ENCODE measurements at regions not wholly inside any gene's neighbourhood (a gene's known extent, or its start where the extent isn't known, plus 50 kb on each side); places are given as distances from the start of the nearest gene placed in this dataset.

DNA sequence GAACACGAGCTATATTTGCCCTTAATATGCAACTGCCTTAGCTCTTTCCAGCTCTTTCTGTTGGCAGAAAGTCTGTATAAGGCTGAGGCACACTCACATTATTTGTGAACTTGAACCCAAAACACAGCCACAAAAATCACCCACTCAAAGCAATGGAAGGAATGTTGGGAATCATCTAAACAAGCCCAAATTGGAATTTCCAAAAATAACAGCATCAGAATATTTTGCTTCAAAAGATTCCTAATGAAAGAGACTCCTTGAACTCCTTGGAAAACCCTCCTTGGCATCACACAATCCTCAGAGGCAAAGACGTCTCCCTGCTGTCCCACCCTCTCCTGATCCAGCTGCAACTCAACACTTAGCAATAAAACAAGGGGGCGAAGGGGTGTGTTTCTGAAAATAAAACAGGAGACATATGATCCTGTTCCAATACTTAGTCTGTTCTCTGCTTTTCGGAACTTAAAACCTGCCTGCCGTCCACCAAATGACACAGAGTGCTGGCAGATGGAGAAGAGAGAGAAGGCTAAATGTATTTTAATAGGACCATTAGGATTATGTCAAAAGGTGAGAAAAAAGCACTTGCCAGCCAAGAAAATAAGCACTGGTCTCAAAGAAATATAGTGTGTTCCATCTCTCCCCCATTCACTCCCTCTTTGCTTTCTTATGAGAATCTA, 320.7 kb upstream of the JARID2 start:
- in situ Hi-C loops (cut with MboI), result no loop called here
- no peaks in the 10 kb centered on the region for H3K79me2 ChIP-seq (ENCODE audit: insufficient read depth)
- H3K9me3 ChIP-seq (ENCODE audit: low read depth), result no peaks in the 10 kb centered on the region
- no peak overlapping the region for H3K9ac ChIP-seq
- WGBS, 2 experiments (ENCODE audit: low coverage in 1 of 2, low lambda C conversion rate in 2 of 2, missing lambda C conversion rate in 2 of 2), result 22 to 31% methylated on average over 5 of the region's 5 CpGs
- H4K20me1 ChIP-seq (ENCODE audit: insufficient read depth), result no peaks in the 10 kb centered on the region
- peak overlapping the region; percentile 10; the same call in 1 of the 2 replicates for H2AFZ ChIP-seq
- H3K4me3 ChIP-seq, result no peak overlapping the region
- no peak for TF ChIP-seq EZH2 (IDR thresholded peaks at IDR 0.05; ENCODE audit: insufficient read depth, poor library complexity, severe bottlenecking)
- no peak for TF ChIP-seq EZH2phosphoT487 (IDR thresholded peaks at IDR 0.05; ENCODE audit: insufficient read depth, low read depth)
- no peaks in the 10 kb centered on the region for H3K9me2 ChIP-seq (ENCODE audit: insufficient read depth)
- no peaks in the 10 kb centered on the region for H3K27me3 ChIP-seq (replicated peaks; ENCODE audit: insufficient read depth)
- DNase-seq, result peak; percentile 12
- no peaks in the 10 kb centered on the region for H3K36me3 ChIP-seq (ENCODE audit: low read depth)
- H3K4me1 ChIP-seq (ENCODE audit: insufficient read depth), result peaks cover 19% of the 10 kb centered on the region
- H3F3A ChIP-seq (ENCODE audit: insufficient read depth), result peaks cover 11% of the 10 kb centered on the region; the same call in 1 of the 2 replicates
- H3K4me2 ChIP-seq (ENCODE audit: unreplicated experiment), result no peak overlapping the region
- H3K27ac ChIP-seq, result no peak overlapping the region

DNA sequence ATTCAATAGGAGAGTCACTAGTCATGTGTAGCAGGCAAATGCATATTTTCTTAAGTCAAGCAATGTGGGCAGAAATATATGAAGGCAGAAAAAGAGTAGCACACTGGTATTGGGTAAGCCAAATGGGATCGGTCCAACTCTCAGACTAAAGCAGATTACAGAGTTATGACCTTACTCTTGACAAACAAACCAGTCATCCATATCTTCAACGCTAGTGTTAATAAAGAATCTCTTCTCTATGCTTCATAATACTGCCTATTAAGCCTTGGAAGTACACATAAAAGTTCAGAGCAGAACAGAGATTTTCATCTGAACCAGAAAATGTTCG, 320.2 kb upstream of the JARID2 start:
- TF ChIP-seq EZH2phosphoT487 (IDR thresholded peaks at IDR 0.05; ENCODE audit: insufficient read depth, low read depth), result no peak
- TF ChIP-seq EZH2 (IDR thresholded peaks at IDR 0.05; ENCODE audit: insufficient read depth, poor library complexity, severe bottlenecking), result no peak
- no peaks in the 10 kb centered on the region for H3K36me3 ChIP-seq (ENCODE audit: low read depth)
- H3K4me3 ChIP-seq, result no peak overlapping the region
- H3F3A ChIP-seq (ENCODE audit: insufficient read depth), result peaks cover 11% of the 10 kb centered on the region; the same call in 1 of the 2 replicates
- peak; percentile 68 for DNase-seq
- peak overlapping the region; percentile 10; the same call in 1 of the 2 replicates for H2AFZ ChIP-seq
- H3K9ac ChIP-seq, result no peak overlapping the region
- H3K27ac ChIP-seq, result no peak overlapping the region
- no peaks in the 10 kb centered on the region for H3K9me2 ChIP-seq (ENCODE audit: insufficient read depth)
- no peaks in the 10 kb centered on the region for H3K27me3 ChIP-seq (replicated peaks; ENCODE audit: insufficient read depth)
- WGBS, 2 experiments (ENCODE audit: low coverage in 1 of 2, low lambda C conversion rate in 2 of 2, missing lambda C conversion rate in 2 of 2), result 47 to 49% methylated on average over 3 of the region's 3 CpGs
- H3K9me3 ChIP-seq (ENCODE audit: low read depth), result no peaks in the 10 kb centered on the region
- no peak overlapping the region for H3K4me2 ChIP-seq (ENCODE audit: unreplicated experiment)
- no peaks in the 10 kb centered on the region for H3K79me2 ChIP-seq (ENCODE audit: insufficient read depth)
- in situ Hi-C loops (cut with MboI), result no loop called here
- H4K20me1 ChIP-seq (ENCODE audit: insufficient read depth), result no peaks in the 10 kb centered on the region
- peaks cover 19% of the 10 kb centered on the region for H3K4me1 ChIP-seq (ENCODE audit: insufficient read depth)

DNA sequence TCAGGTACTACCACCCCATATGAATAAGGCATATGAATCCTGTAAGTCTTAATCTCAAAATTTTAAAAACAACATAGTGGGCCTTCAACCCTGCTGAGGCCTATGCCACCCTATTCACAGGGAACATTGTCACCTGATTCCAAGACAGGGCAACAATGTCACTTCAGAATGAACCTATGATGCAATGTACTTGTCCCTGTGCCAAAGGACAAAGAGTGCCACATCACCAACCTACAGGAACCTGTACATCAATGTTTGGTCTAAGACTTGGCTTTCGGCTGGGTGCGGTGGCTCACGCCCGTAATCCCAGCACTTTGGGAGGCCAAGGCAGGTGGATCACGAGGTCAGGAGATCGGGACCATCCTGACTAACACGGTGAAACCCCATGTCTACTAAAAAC, 318.5 kb upstream of the JARID2 start:
- H3K4me2 ChIP-seq (ENCODE audit: unreplicated experiment), result no peak overlapping the region
- WGBS, 2 experiments (ENCODE audit: low coverage in 1 of 2, low lambda C conversion rate in 2 of 2, missing lambda C conversion rate in 2 of 2), result 91 to 95% methylated on average over 7 of the region's 7 CpGs

DNA sequence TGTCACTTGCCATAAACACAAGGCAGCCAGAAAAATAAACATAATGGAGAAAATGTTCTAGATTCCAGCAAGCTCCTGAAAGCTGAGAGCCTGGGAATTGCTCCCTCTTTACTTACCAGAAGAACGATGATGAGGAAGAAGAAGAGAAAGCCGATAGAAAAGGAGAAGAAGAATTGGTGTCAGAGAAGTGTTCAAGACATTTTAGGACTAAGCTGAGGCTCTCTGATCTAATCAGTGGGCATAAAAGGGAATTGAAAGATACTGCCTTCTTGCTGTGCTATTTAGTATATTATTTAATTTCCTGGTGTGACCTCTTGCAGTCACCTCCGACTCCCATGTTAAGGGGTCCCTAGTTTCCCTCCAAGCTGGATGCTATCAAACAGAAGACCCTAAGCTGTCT, 316.6 kb upstream of the JARID2 start:
- Histone ChIP-seq H3K4me1 (ENCODE audit: insufficient read depth) (peaks cover 13% of the 10 kb centered on the region), H4K20me1 (ENCODE audit: insufficient read depth) (no peaks in the 10 kb centered on the region), H3K27ac (no peak overlapping the region), H3K4me2 (ENCODE audit: unreplicated experiment) (no peak overlapping the region), H3F3A (ENCODE audit: insufficient read depth) (peaks cover 11% of the 10 kb centered on the region; the same call in 1 of the 2 replicates), H2AFZ (no peak overlapping the region), H3K79me2 (ENCODE audit: insufficient read depth) (no peaks in the 10 kb centered on the region), H3K9me3 (ENCODE audit: low read depth) (no peaks in the 10 kb centered on the region), H3K4me3 (no peak overlapping the region), H3K9ac (no peak overlapping the region), H3K9me2 (ENCODE audit: insufficient read depth) (no peaks in the 10 kb centered on the region), H3K27me3 (replicated peaks; ENCODE audit: insufficient read depth) (no peaks in the 10 kb centered on the region), H3K36me3 (ENCODE audit: low read depth) (no peaks in the 10 kb centered on the region)
- no peak for DNase-seq
- WGBS, 2 experiments (ENCODE audit: low coverage in 1 of 2, low lambda C conversion rate in 2 of 2, missing lambda C conversion rate in 2 of 2), result 91 to 96% methylated on average over 3 of the region's 3 CpGs
- in situ Hi-C loops (cut with MboI), result no loop called here
- TF ChIP-seq EZH2phosphoT487 (IDR thresholded peaks at IDR 0.05; ENCODE audit: insufficient read depth, low read depth) (no peak), EZH2 (IDR thresholded peaks at IDR 0.05; ENCODE audit: insufficient read depth, poor library complexity, severe bottlenecking) (no peak)

More for the DNA sequence above, 318.5 kb upstream of the JARID2 start:
- no peaks in the 10 kb centered on the region for H3K9me3 ChIP-seq (ENCODE audit: low read depth)
- no peaks in the 10 kb centered on the region for H3K36me3 ChIP-seq (ENCODE audit: low read depth)
- peaks cover 11% of the 10 kb centered on the region; the same call in 1 of the 2 replicates for H3F3A ChIP-seq (ENCODE audit: insufficient read depth)
- no peak for TF ChIP-seq EZH2 (IDR thresholded peaks at IDR 0.05; ENCODE audit: insufficient read depth, poor library complexity, severe bottlenecking)
- TF ChIP-seq EZH2phosphoT487 (IDR thresholded peaks at IDR 0.05; ENCODE audit: insufficient read depth, low read depth), result no peak
- H3K4me3 ChIP-seq, result no peak overlapping the region
- H3K27ac ChIP-seq, result no peak overlapping the region
- H3K4me1 ChIP-seq (ENCODE audit: insufficient read depth), result peaks cover 16% of the 10 kb centered on the region
- no peaks in the 10 kb centered on the region for H4K20me1 ChIP-seq (ENCODE audit: insufficient read depth)
- H3K9ac ChIP-seq, result no peak overlapping the region
- no peak for DNase-seq
- no peaks in the 10 kb centered on the region for H3K79me2 ChIP-seq (ENCODE audit: insufficient read depth)
- no peaks in the 10 kb centered on the region for H3K27me3 ChIP-seq (replicated peaks; ENCODE audit: insufficient read depth)
- in situ Hi-C loops (cut with MboI), result no loop called here
- no peak overlapping the region for H2AFZ ChIP-seq
- no peaks in the 10 kb centered on the region for H3K9me2 ChIP-seq (ENCODE audit: insufficient read depth)

Data from GM23248 (cell line).